DND-41 (cell line): ENCODE measurements at regions not wholly inside any gene's neighbourhood (a gene's known extent, or its start where the extent isn't known, plus 50 kb on each side); places are given as distances from the start of the nearest gene placed in this dataset.

Source experiments
- ATAC-seq: fragments of 200-7000 bp; cut with Tn5 transposase; 3 replicates; pipeline ENCODE4 v1.9.1; 2021; ENCODE audit warnings: low read depth; ENCODE audit not compliant: insufficient read depth
- DNase-seq: peaks from one replicate; pipeline ENCODE4 v3.0.0-alpha.2; 2020
- H2AFZ ChIP-seq: 2 replicates; pipeline ENCODE4 v1.6.0; 2012; ENCODE audit warnings: low read depth, low read length
- H3K27ac ChIP-seq: 2 replicates; pipeline ENCODE4 v1.5.1; 2012; ENCODE audit warnings: low read length, inconsistent platforms
- H3K27me3 ChIP-seq: fragments of 200-600 bp; sonication (generic); 2 replicates; pipeline ENCODE4 v1.6.0; 2012; ENCODE audit warnings: low read length, mild to moderate bottlenecking, inconsistent platforms; ENCODE audit not compliant: insufficient read depth, poor library complexity
- H3K36me3 ChIP-seq: 2 replicates; pipeline ENCODE4 v1.5.1; 2012; ENCODE audit warnings: low read length, inconsistent platforms; ENCODE audit not compliant: insufficient read depth
- H3K4me1 ChIP-seq: 2 replicates; pipeline ENCODE4 v1.5.1; 2012; ENCODE audit warnings: mild to moderate bottlenecking, low read length; ENCODE audit not compliant: insufficient read depth
- H3K4me2 ChIP-seq: 2 replicates; pipeline ENCODE4 v1.6.0; 2012; ENCODE audit warnings: mild to moderate bottlenecking, moderate library complexity, low read length, inconsistent platforms; ENCODE audit not compliant: insufficient read depth
- H3K4me3 ChIP-seq, 2 experiments: fragments of 200-600 bp in 1 of 2; shearing (Covaris generic) in 1 of 2; 2 replicates each; pipeline ENCODE4 v1.5.1; 2012 to 2016; ENCODE audit warnings: inconsistent platforms in 2 of 2, low read length in 2 of 2, mild to moderate bottlenecking in 2 of 2, low read depth in 1 of 2, moderate library complexity in 1 of 2
- H3K79me2 ChIP-seq: 2 replicates; pipeline ENCODE4 v1.6.0; 2012; ENCODE audit warnings: low read length, inconsistent platforms; ENCODE audit not compliant: insufficient read depth
- H3K9ac ChIP-seq: 2 replicates; pipeline ENCODE4 v1.6.0; 2012; ENCODE audit warnings: low read depth, mild to moderate bottlenecking, inconsistent platforms, low read length, moderate library complexity
- H3K9me3 ChIP-seq: 2 replicates; pipeline ENCODE4 v1.5.1; 2012; ENCODE audit warnings: low read length, moderate library complexity, mild to moderate bottlenecking, inconsistent platforms; ENCODE audit not compliant: insufficient read depth, severe bottlenecking
- H4K20me1 ChIP-seq: 2 replicates; pipeline ENCODE4 v1.6.0; 2012; ENCODE audit warnings: low read length; ENCODE audit not compliant: insufficient read depth
- EZH2 ChIP-seq: IDR thresholded peaks from 3 replicates; pipeline ENCODE4 v1.6.1; 2012; ENCODE audit warnings: borderline replicate concordance, low read depth, mild to moderate bottlenecking, moderate library complexity, low read length, inconsistent platforms; ENCODE audit not compliant: severe bottlenecking
- TF ChIP-seq, protein P1 (sequence below): IDR thresholded peaks from 2 replicates; pipeline ENCODE4 v1.5.1; 2012; ENCODE audit warnings: borderline replicate concordance, low read length, moderate library complexity, mild to moderate bottlenecking; ENCODE audit not compliant: poor library complexity, severe bottlenecking; ENCODE audit errors: extremely low read depth

- H3K9me3 ChIP-seq, result no peaks in the 10 kb centered on the region
Observed at GRCh38 chr6:14851281-14851680, 394.6 kb upstream of the JARID2 start.

GRCh38 chr6:14852375-14852774 lies 393.5 kb upstream of the JARID2 start:
- TF ChIP-seq EZH2, result no peak
- TF ChIP-seq, protein P1, sequence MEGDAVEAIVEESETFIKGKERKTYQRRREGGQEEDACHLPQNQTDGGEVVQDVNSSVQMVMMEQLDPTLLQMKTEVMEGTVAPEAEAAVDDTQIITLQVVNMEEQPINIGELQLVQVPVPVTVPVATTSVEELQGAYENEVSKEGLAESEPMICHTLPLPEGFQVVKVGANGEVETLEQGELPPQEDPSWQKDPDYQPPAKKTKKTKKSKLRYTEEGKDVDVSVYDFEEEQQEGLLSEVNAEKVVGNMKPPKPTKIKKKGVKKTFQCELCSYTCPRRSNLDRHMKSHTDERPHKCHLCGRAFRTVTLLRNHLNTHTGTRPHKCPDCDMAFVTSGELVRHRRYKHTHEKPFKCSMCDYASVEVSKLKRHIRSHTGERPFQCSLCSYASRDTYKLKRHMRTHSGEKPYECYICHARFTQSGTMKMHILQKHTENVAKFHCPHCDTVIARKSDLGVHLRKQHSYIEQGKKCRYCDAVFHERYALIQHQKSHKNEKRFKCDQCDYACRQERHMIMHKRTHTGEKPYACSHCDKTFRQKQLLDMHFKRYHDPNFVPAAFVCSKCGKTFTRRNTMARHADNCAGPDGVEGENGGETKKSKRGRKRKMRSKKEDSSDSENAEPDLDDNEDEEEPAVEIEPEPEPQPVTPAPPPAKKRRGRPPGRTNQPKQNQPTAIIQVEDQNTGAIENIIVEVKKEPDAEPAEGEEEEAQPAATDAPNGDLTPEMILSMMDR, result no peak
- H3K79me2 ChIP-seq, result no peaks in the 10 kb centered on the region
- no peaks in the 10 kb centered on the region for H3K4me1 ChIP-seq
- no peak overlapping the region for H3K9ac ChIP-seq
- H3K4me3 ChIP-seq, result no peak overlapping the region
- H3K4me2 ChIP-seq, result no peak overlapping the region
- no peaks in the 10 kb centered on the region for H3K27me3 ChIP-seq
- no peak overlapping the region for H3K27ac ChIP-seq
- H4K20me1 ChIP-seq, result no peaks in the 10 kb centered on the region
- DNase-seq, result no peak
- no peaks in the 10 kb centered on the region for H3K36me3 ChIP-seq
- H2AFZ ChIP-seq, result no peak overlapping the region
- no peak for ATAC-seq
- H3K9me3 ChIP-seq, result no peaks in the 10 kb centered on the region

More at GRCh38 chr6:14851281-14851680, 394.6 kb upstream of the JARID2 start:
- Histone ChIP-seq H2AFZ (no peak overlapping the region), H3K9ac (no peak overlapping the region), H3K4me3 (no peak overlapping the region), H3K4me1 (no peaks in the 10 kb centered on the region), H3K27ac (no peak overlapping the region), H3K79me2 (no peaks in the 10 kb centered on the region), H3K4me2 (no peak overlapping the region), H3K27me3 (no peaks in the 10 kb centered on the region), H4K20me1 (no peaks in the 10 kb centered on the region), H3K36me3 (no peaks in the 10 kb centered on the region)
- no peak for ATAC-seq
- no peak for DNase-seq
- TF ChIP-seq, protein P1, result no peak
- no peak for TF ChIP-seq EZH2

DNA sequence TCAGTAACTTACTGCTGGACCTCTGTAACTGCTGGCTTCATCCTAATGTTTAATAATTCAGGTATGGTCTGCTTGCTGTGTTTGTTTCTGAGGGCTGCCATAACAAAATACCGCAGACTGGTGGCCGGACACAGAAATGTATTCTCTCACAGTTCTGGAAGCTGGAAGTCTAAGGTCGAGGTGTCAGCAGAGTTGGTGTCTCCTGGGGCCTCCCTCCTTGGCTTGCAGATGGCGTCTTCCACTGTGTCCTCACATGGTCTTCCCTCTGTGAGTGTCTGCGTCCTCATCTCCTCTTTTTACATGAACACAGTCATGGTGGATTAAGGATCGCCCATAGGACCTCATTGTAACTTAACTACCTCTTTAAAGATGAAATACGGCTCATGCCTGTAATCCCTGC lies 389.7 kb upstream of the JARID2 start:
- no peak overlapping the region for H3K4me2 ChIP-seq
- DNase-seq, result no peak
- no peak overlapping the region for H3K4me3 ChIP-seq
- no peak overlapping the region for H3K9ac ChIP-seq
- no peak for ATAC-seq
- H3K36me3 ChIP-seq, result no peaks in the 10 kb centered on the region
- H2AFZ ChIP-seq, result no peak overlapping the region
- H3K27me3 ChIP-seq, result no peaks in the 10 kb centered on the region
- no peaks in the 10 kb centered on the region for H3K4me1 ChIP-seq
- no peak overlapping the region for H3K27ac ChIP-seq
- no peaks in the 10 kb centered on the region for H3K79me2 ChIP-seq
- H3K9me3 ChIP-seq, result no peaks in the 10 kb centered on the region
- no peaks in the 10 kb centered on the region for H4K20me1 ChIP-seq
- TF ChIP-seq, protein P1, result no peak
- TF ChIP-seq EZH2, result no peak

DNA sequence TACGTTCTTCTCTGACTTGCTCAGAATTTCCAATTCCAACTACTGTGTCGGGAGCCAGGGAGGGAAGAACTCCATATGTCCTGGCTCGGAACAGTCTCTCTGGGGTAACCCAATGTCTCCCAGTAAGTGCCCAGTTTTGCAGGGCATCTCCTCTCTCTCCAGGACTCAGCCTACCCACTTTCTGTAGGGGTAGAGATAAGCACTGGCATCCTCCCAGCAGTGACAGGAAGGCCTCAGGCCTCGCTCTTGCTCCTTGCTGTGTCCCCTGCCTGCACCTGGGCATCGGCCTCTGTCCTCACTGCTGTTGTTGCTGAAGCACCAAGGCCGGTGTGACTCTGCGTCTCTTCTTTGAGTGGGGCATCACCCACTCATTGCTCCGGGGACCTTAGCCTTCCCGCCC lies 388.9 kb upstream of the JARID2 start:
- Histone ChIP-seq H3K4me3 (no peak overlapping the region), H3K79me2 (no peaks in the 10 kb centered on the region), H3K27ac (no peak overlapping the region), H3K4me1 (no peaks in the 10 kb centered on the region), H3K9me3 (no peaks in the 10 kb centered on the region), H3K9ac (no peak overlapping the region), H3K4me2 (no peak overlapping the region), H2AFZ (no peak overlapping the region), H4K20me1 (no peaks in the 10 kb centered on the region), H3K27me3 (no peaks in the 10 kb centered on the region), H3K36me3 (no peaks in the 10 kb centered on the region)
- no peak for DNase-seq
- TF ChIP-seq, protein P1, result no peak
- no peak for TF ChIP-seq EZH2
- no peak for ATAC-seq
